GM12865 (cell line): ENCODE measurements at regions not wholly inside any gene's neighbourhood (a gene's known extent, or its start where the extent isn't known, plus 50 kb on each side); places are given as distances from the start of the nearest gene placed in this dataset.
A peak's percentile ranks its signal among the peaks of the same experiment; 100 is the strongest.

Experiments used
- DNase-seq: peaks from one replicate; pipeline ENCODE4 v3.0.0; 2010; ENCODE audit warnings: low read depth
- H3K4me3 ChIP-seq: 2 replicates; pipeline ENCODE4 v1.5.1; 2011; ENCODE audit warnings: mild to moderate bottlenecking, low read depth, low read length, control low read depth
- CTCF ChIP-seq: IDR thresholded peaks from 2 replicates; pipeline ENCODE4 v1.5.1; 2011; ENCODE audit warnings: low read length, control low read depth, low read depth, inconsistent platforms; ENCODE audit not compliant: insufficient read depth; ENCODE audit errors: missing control alignments

- H3K4me3 ChIP-seq: no peak overlapping the region
- no peak for DNase-seq
- TF ChIP-seq CTCF: no peak
Observed at GRCh38 chr18:43589611-43590151, 312.4 kb upstream of the SYT4 start.

- H3K4me3 ChIP-seq: no peak overlapping the region
- DNase-seq: no peak
- no peak for TF ChIP-seq CTCF
Observed at GRCh38 chr18:43590182-43590903, 313.1 kb upstream of the SYT4 start.

- TF ChIP-seq CTCF: no peak
- no peak for DNase-seq
Observed at GRCh38 chr18:43592269-43592668, 315.0 kb upstream of the SYT4 start.

DNA sequence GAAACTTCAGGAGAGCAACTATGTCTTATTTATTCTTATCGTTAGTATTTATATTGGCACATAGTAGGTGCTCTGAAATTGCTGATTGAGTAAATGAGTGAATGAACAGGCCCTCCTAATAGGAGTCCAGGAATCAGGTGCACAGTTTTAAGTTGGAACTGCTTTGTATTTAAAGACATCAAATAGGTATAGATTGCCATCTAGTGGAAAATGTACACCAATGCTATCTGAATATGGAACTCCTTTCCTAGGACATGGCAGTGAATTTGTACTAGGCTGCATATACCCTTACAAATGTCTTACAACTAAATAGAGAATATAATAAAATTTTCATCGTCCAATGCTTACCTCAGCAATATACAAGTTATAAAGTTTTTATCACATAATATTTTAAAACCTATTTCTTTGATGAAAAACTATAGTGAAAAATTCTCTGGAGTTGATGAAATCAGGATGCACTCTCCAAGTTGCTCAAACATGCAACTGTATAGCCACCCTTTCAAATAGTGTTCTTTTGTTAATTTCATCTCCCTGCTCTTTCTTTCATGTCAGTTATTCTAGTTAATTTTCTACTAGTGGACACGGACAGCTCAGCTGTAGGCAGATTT lies 318.9 kb upstream of the SYT4 start:
- DNase-seq: peak; percentile 30
- peak; percentile 31 for TF ChIP-seq CTCF
- no peak overlapping the region for H3K4me3 ChIP-seq

More at GRCh38 chr18:43592269-43592668, 315.0 kb upstream of the SYT4 start:
- H3K4me3 ChIP-seq: no peak overlapping the region

DNA sequence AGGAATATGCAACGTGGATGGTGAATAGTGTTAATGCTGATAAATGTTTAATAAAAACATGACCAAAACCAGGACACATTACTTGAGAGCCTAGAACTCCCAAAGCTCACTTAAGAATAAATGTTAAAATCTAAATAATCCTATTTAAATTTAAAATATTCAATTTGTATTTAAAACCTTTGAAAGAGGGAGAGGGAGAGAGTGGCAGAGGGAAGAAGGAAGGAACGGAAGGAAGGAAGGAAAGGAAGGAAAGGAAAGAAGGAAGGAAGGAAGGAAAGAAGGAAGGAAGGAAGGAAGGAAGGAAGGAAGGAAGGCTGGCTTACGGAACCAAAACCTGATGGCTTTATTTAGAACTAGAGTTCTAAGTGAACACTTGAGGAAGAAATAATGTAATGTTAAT lies 324.1 kb upstream of the SYT4 start:
- TF ChIP-seq CTCF: no peak
- H3K4me3 ChIP-seq: no peak overlapping the region
- DNase-seq: no peak

- TF ChIP-seq CTCF: no peak
- no peak for DNase-seq
- H3K4me3 ChIP-seq: no peak overlapping the region
Observed at GRCh38 chr18:43605224-43605623, 327.9 kb upstream of the SYT4 start.

DNA sequence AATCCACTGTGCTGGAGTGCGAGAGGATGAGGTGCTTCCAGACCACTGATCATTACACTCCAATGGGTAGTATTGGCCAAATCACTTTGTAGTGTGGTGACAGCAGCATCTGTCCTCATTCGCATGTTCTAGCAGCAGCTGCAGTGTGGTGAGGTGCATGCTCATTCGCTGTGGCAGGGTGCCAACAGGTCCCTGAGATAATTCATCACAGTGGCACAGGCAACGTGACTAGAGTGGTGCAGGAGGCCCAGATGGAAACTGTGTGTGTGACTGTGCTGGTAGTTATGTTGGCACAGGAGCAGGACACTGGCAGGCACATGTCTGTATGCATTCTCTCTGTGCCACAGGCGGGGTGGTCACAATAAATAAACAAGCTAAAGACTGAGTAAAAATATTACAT lies 329.5 kb upstream of the SYT4 start:
- TF ChIP-seq CTCF: no peak
- DNase-seq: no peak
- H3K4me3 ChIP-seq: no peak overlapping the region
